Natural killer cell (primary cell): ENCODE measurements at regions not wholly inside any gene's neighbourhood (a gene's known extent, or its start where the extent isn't known, plus 50 kb on each side); places are given as distances from the start of the nearest gene placed in this dataset.

Experiments
- ATAC-seq, 3 donors: fragments of 150-1000 bp in 2 of 3; fragments of 200-7000 bp in 1 of 3; cut with Tn5 transposase; 1 replicate in 1 of 3; 2 replicates in 2 of 3; pipeline ENCODE4 v1.10.0; 2021; ENCODE audit warnings: mild to moderate bottlenecking in 2 of 3, moderate library complexity in 2 of 3
- DNase-seq, 2 donors: peaks; one replicate each; pipeline versions ENCODE4 v3.0.0 to v3.0.0-alpha.2; 2013 to 2021; ENCODE audit warnings: mixed read lengths in 1 of 2
- H3K27ac ChIP-seq: one replicate; pipeline ENCODE4 v1.5.1; 2013; ENCODE audit warnings: mild to moderate bottlenecking, low read length
- H3K27me3 ChIP-seq: one replicate; pipeline ENCODE4 v1.6.1; 2013; ENCODE audit warnings: low read length; ENCODE audit not compliant: control insufficient read depth, insufficient read depth
- H3K36me3 ChIP-seq: one replicate; pipeline ENCODE4 v1.6.1; 2013; ENCODE audit warnings: low read length; ENCODE audit not compliant: control insufficient read depth, insufficient read depth
- H3K4me1 ChIP-seq: one replicate; pipeline ENCODE4 v1.6.1; 2013; ENCODE audit warnings: low read length; ENCODE audit not compliant: control insufficient read depth, insufficient read depth
- H3K4me3 ChIP-seq: one replicate; pipeline ENCODE4 v1.5.1; 2013; ENCODE audit warnings: low read length
- H3K9me3 ChIP-seq: one replicate; pipeline ENCODE4 v1.6.1; 2013; ENCODE audit warnings: low read length; ENCODE audit not compliant: control insufficient read depth, insufficient read depth
- H3K27ac Mint-ChIP-seq, 2 donors: one replicate each; pipeline ENCODE4 v1.8.0; 2022; ENCODE audit warnings: mild to moderate bottlenecking in 2 of 2, mixed read lengths in 2 of 2, moderate library complexity in 1 of 2
- H3K27me3 Mint-ChIP-seq, 2 donors: one replicate each; pipeline ENCODE4 v1.8.0; 2022; ENCODE audit warnings: low read depth in 2 of 2, mixed read lengths in 2 of 2
- H3K36me3 Mint-ChIP-seq: one replicate; pipeline ENCODE4 v1.8.0; 2022; ENCODE audit warnings: mixed read lengths
- H3K4me1 Mint-ChIP-seq, 2 donors: one replicate each; pipeline ENCODE4 v1.8.0; 2022; ENCODE audit warnings: mixed read lengths in 2 of 2
- H3K4me3 Mint-ChIP-seq: one replicate; pipeline ENCODE4 v1.8.0; 2022; ENCODE audit warnings: mild to moderate bottlenecking, moderate library complexity, mixed read lengths
- H3K9me3 Mint-ChIP-seq, 2 donors: one replicate each; pipeline ENCODE4 v1.8.0; 2022; ENCODE audit warnings: mixed read lengths in 2 of 2
- WGBS: methylation state at CpG from one replicate; pipeline ENCODE4 v1.1.7; 2013; ENCODE audit warnings: missing lambda C conversion rate; ENCODE audit not compliant: insufficient coverage; 5-methylcytosine and 5-hydroxymethylcytosine counted together
- intact Hi-C: fragments of 100-400 bp; cut with micrococcal nuclease; formaldehyde crosslinking; loops from one replicate; pipeline ENCODE4 v1.14.2; 2022
- TF ChIP-seq, protein P1 (sequence below): fragments of 200-600 bp; IDR thresholded peaks from one replicate; pipeline ENCODE4 v1.8.0; 2022; ENCODE audit warnings: antibody characterized with exemption

DNA sequence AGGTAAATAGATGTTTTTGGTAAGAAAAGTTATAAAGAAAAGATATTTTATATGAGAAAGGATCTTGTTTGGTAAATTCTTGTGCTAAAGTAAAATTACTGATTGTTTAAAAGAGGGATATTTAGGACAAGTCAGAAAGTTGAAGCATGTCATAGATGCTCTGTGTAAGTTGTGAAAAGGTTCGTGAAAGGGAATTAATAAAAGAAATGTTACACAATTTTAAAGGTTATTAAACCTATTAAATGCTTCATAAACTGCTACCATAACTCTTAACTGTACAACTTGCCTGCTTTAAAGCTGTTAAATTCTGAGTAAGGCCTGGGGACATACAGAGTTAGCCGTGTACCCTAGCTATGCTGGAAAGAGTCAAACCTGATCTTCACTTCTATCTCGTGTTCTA is 634.1 kb downstream of the ACTR3B start:
- Mint-ChIP-seq H3K4me1 (no peaks in the 10 kb centered on the region), H3K4me3 (no peak overlapping the region), H3K9me3 (peaks cover 20 to 22% of the 10 kb centered on the region in 2 donors), H3K27ac (no peak overlapping the region), H3K27me3 (no peaks in the 10 kb centered on the region), H3K36me3 (no peaks in the 10 kb centered on the region)
- TF ChIP-seq, protein P1, sequence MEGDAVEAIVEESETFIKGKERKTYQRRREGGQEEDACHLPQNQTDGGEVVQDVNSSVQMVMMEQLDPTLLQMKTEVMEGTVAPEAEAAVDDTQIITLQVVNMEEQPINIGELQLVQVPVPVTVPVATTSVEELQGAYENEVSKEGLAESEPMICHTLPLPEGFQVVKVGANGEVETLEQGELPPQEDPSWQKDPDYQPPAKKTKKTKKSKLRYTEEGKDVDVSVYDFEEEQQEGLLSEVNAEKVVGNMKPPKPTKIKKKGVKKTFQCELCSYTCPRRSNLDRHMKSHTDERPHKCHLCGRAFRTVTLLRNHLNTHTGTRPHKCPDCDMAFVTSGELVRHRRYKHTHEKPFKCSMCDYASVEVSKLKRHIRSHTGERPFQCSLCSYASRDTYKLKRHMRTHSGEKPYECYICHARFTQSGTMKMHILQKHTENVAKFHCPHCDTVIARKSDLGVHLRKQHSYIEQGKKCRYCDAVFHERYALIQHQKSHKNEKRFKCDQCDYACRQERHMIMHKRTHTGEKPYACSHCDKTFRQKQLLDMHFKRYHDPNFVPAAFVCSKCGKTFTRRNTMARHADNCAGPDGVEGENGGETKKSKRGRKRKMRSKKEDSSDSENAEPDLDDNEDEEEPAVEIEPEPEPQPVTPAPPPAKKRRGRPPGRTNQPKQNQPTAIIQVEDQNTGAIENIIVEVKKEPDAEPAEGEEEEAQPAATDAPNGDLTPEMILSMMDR = no peak
- Histone ChIP-seq H3K27ac (no peak overlapping the region), H3K9me3 (peaks cover 11% of the 10 kb centered on the region), H3K4me3 (no peak overlapping the region), H3K36me3 (no peaks in the 10 kb centered on the region), H3K4me1 (no peaks in the 10 kb centered on the region), H3K27me3 (no peaks in the 10 kb centered on the region)
- 95% methylated on average over 2 of the region's 3 CpGs for WGBS
- intact Hi-C loops = no loop called here
- ATAC-seq = no peak
- no peak for DNase-seq

DNA sequence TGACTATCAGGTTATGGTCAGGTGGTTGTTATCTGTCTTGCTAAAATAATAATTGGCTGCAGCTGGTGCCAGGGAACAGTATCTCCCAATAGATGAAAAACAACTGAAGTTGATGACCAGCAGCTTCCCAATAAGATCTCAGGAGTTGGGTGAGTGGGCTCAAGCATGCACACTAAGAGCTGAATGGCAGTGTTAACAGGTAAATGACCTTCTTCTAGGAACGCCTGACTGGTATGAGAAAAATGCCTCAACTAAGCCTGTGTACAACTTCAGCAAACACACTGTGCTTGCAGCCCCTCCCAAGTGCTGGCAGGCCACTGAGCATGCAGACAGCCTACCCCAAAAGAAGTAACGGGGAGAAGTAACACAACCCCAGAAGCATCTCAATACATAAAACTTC is 636.9 kb downstream of the ACTR3B start:
- no peak overlapping the region for H3K27ac Mint-ChIP-seq
- WGBS = 90% methylated on average over 2 of the region's 2 CpGs
- no peak overlapping the region for H3K4me3 Mint-ChIP-seq
- H3K27me3 ChIP-seq = no peaks in the 10 kb centered on the region
- no peaks in the 10 kb centered on the region for H3K36me3 Mint-ChIP-seq
- intact Hi-C loops = no loop called here
- H3K4me1 Mint-ChIP-seq = no peaks in the 10 kb centered on the region
- TF ChIP-seq, protein P1 = no peak
- H3K4me1 ChIP-seq = no peaks in the 10 kb centered on the region
- no peaks in the 10 kb centered on the region for H3K27me3 Mint-ChIP-seq
- ATAC-seq (no peak), DNase-seq (no peak)
- H3K27ac ChIP-seq = no peak overlapping the region
- peaks cover 13 to 15% of the 10 kb centered on the region in 2 donors for H3K9me3 Mint-ChIP-seq
- H3K9me3 ChIP-seq = peaks cover 5% of the 10 kb centered on the region
- no peak overlapping the region for H3K4me3 ChIP-seq
- no peaks in the 10 kb centered on the region for H3K36me3 ChIP-seq

DNA sequence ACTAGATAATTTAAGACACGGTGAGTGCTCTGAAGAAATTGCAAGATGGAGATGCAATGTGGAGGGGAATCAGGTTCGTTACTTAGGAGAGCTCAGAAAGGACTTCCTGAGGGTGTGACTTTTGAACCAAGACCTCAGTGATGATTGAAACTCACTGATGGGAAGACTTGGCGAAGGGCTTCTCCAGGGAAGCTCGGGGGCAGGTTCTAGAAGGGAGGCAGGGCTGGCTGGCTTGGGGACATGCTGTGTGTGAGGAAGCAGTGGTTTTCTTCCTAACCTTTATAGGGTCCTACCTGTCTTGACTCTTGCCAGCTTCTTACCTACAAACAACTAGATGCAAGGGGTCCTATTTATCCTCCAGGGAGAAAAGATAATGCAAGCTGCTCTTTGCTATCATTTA is 637.9 kb downstream of the ACTR3B start:
- Mint-ChIP-seq H3K27me3 (no peaks in the 10 kb centered on the region), H3K27ac (no peak overlapping the region), H3K9me3 (peaks cover 15 to 16% of the 10 kb centered on the region in 2 donors), H3K4me3 (no peak overlapping the region), H3K36me3 (no peaks in the 10 kb centered on the region), H3K4me1 (no peaks in the 10 kb centered on the region)
- H3K9me3 ChIP-seq = peaks cover 5% of the 10 kb centered on the region
- intact Hi-C loops = no loop called here
- no peak overlapping the region for H3K27ac ChIP-seq
- TF ChIP-seq, protein P1 = no peak
- no peak overlapping the region for H3K4me3 ChIP-seq
- ATAC-seq (no peak), DNase-seq (no peak)
- no peaks in the 10 kb centered on the region for H3K27me3 ChIP-seq
- H3K36me3 ChIP-seq = no peaks in the 10 kb centered on the region
- H3K4me1 ChIP-seq = no peaks in the 10 kb centered on the region
- WGBS = 83% methylated on average over 4 of the region's 4 CpGs

DNA sequence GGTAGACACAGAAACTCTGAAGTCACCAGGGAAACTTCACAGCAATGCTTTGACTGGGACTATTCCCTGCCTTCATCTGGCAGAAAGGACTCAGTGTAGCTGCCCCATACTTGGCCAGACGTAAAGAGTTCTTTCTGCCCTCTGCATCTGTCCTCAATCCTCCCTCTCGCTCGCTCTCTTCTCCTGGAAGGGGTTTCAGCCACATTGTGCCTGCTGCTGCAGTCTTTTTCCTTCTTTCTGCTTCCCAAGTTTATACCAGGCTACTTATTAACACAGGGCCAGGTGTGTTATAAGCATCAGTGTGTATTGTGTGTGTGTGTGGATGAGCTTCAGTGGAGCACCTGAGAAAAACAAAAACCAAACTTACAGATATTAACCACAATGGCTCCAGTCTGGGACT is 638.4 kb downstream of the ACTR3B start:
- intact Hi-C loops = no loop called here
- ATAC-seq (no peak), DNase-seq (no peak)
- Histone ChIP-seq H3K4me1 (no peaks in the 10 kb centered on the region), H3K36me3 (no peaks in the 10 kb centered on the region), H3K9me3 (peaks cover under 1% of the 10 kb centered on the region), H3K27ac (no peak overlapping the region), H3K4me3 (no peak overlapping the region), H3K27me3 (no peaks in the 10 kb centered on the region)
- no peak overlapping the region for H3K4me3 Mint-ChIP-seq
- TF ChIP-seq, protein P1 = no peak
- no peaks in the 10 kb centered on the region for H3K36me3 Mint-ChIP-seq
- H3K27me3 Mint-ChIP-seq = no peaks in the 10 kb centered on the region
- no peaks in the 10 kb centered on the region for H3K4me1 Mint-ChIP-seq
- peaks cover 16 to 18% of the 10 kb centered on the region in 2 donors for H3K9me3 Mint-ChIP-seq
- no peak overlapping the region for H3K27ac Mint-ChIP-seq
- 93% methylated on average over 3 of the region's 3 CpGs for WGBS
